ENCODE measurements at regions not wholly inside any gene's neighbourhood (a gene's known extent, or its start where the extent isn't known, plus 50 kb on each side); places are given as distances from the start of the nearest gene placed in this dataset.
"Not testable (repeated sequence)": the region's sequence is repeated elsewhere in the genome, so short reads cannot be mapped to it uniquely, and the experiment has no call there.

GRCh38 chr6:102928109-102928508 is 1534.6 kb downstream of the GRIK2 start:
- TF ChIP-seq CTCF (IDR thresholded peaks at IDR 0.05; ENCODE audit: low read depth, low read length) (no peak), EZH2phosphoT487 (IDR thresholded peaks at IDR 0.05; ENCODE audit: low read depth) (no peak)
- no peak overlapping the region for H3K27ac ChIP-seq (ENCODE audit: low read length)
- no peak overlapping the region for H3K9ac ChIP-seq (ENCODE audit: low read length)
- H3K4me1 ChIP-seq (ENCODE audit: low read length) = no peaks in the 10 kb centered on the region
- no peaks in the 10 kb centered on the region for H4K20me1 ChIP-seq (ENCODE audit: insufficient read depth, low read length)
- H3K36me3 ChIP-seq (replicated peaks; ENCODE audit: low read depth, low read length) = no peaks in the 10 kb centered on the region
- H3K4me2 ChIP-seq (ENCODE audit: low read length) = no peak overlapping the region
- H3K9me3 ChIP-seq (ENCODE audit: insufficient read depth, low read length) = no peaks in the 10 kb centered on the region
- H3K27me3 ChIP-seq (ENCODE audit: low read depth, low read length) = no peaks in the 10 kb centered on the region
- H3K4me3 ChIP-seq (ENCODE audit: low read length) = no peak overlapping the region
- no peak overlapping the region for H2AFZ ChIP-seq (ENCODE audit: low read depth, low read length)
- H3K79me2 ChIP-seq (ENCODE audit: low read length) = no peaks in the 10 kb centered on the region

GRCh38 chr6:102918161-102918560 is 1524.7 kb downstream of the GRIK2 start:
- no peak for TF ChIP-seq EZH2phosphoT487 (IDR thresholded peaks at IDR 0.05; ENCODE audit: low read depth)
- Histone ChIP-seq H3K27me3 (ENCODE audit: low read depth, low read length) (no peaks in the 10 kb centered on the region), H3K9ac (ENCODE audit: low read length) (no peak overlapping the region), H2AFZ (ENCODE audit: low read depth, low read length) (no peak overlapping the region), H3K36me3 (replicated peaks; ENCODE audit: low read depth, low read length) (no peaks in the 10 kb centered on the region), H3K4me3 (ENCODE audit: low read length) (no peak overlapping the region), H3K9me3 (ENCODE audit: insufficient read depth, low read length) (no peaks in the 10 kb centered on the region), H3K27ac (ENCODE audit: low read length) (no peak overlapping the region), H4K20me1 (ENCODE audit: insufficient read depth, low read length) (no peaks in the 10 kb centered on the region), H3K4me1 (ENCODE audit: low read length) (no peaks in the 10 kb centered on the region), H3K79me2 (ENCODE audit: low read length) (no peaks in the 10 kb centered on the region), H3K4me2 (ENCODE audit: low read length) (no peak overlapping the region)

- no peaks in the 10 kb centered on the region for H4K20me1 ChIP-seq (ENCODE audit: insufficient read depth, low read length)
- no peak overlapping the region for H3K27ac ChIP-seq (ENCODE audit: low read length)
- no peak overlapping the region for H3K4me2 ChIP-seq (ENCODE audit: low read length)
- no peaks in the 10 kb centered on the region for H3K27me3 ChIP-seq (ENCODE audit: low read depth, low read length)
- no peaks in the 10 kb centered on the region for H3K36me3 ChIP-seq (replicated peaks; ENCODE audit: low read depth, low read length)
- H3K9me3 ChIP-seq (ENCODE audit: insufficient read depth, low read length) = no peaks in the 10 kb centered on the region
- peaks cover 2% of the 10 kb centered on the region for H3K4me1 ChIP-seq (ENCODE audit: low read length)
- no peak overlapping the region for H2AFZ ChIP-seq (ENCODE audit: low read depth, low read length)
- no peak overlapping the region for H3K4me3 ChIP-seq (ENCODE audit: low read length)
- TF ChIP-seq CTCF (IDR thresholded peaks at IDR 0.05; ENCODE audit: low read depth, low read length) = no peak
- no peaks in the 10 kb centered on the region for H3K79me2 ChIP-seq (ENCODE audit: low read length)
- no peak overlapping the region for H3K9ac ChIP-seq (ENCODE audit: low read length)
These were observed 1518.1 kb downstream of the GRIK2 start for GRCh38 chr6:102911571-102911970.

GRCh38 chr6:102910701-102911139 is 1517.2 kb downstream of the GRIK2 start:
- H4K20me1 ChIP-seq (ENCODE audit: insufficient read depth, low read length); H3K9me3 ChIP-seq (ENCODE audit: insufficient read depth, low read length); H3K27ac ChIP-seq (ENCODE audit: low read length); H3K27me3 ChIP-seq (ENCODE audit: low read depth, low read length); H3K36me3 ChIP-seq (replicated peaks; ENCODE audit: low read depth, low read length); H3K4me2 ChIP-seq (ENCODE audit: low read length); H3K9ac ChIP-seq (ENCODE audit: low read length); H3K4me3 ChIP-seq (ENCODE audit: low read length); H3K79me2 ChIP-seq (ENCODE audit: low read length); H2AFZ ChIP-seq (ENCODE audit: low read depth, low read length): not testable (repeated sequence)
- peaks cover 11% of the 10 kb centered on the region for H3K4me1 ChIP-seq (ENCODE audit: low read length)

GRCh38 chr6:102907181-102907580 is 1513.7 kb downstream of the GRIK2 start:
- Histone ChIP-seq H2AFZ (ENCODE audit: low read depth, low read length) (no peak overlapping the region), H3K9me3 (ENCODE audit: insufficient read depth, low read length) (no peaks in the 10 kb centered on the region)

More at GRCh38 chr6:102907181-102907580, 1513.7 kb downstream of the GRIK2 start:
- Histone ChIP-seq H3K27me3 (ENCODE audit: low read depth, low read length) (no peaks in the 10 kb centered on the region), H3K4me2 (ENCODE audit: low read length) (no peak overlapping the region), H3K4me3 (ENCODE audit: low read length) (no peak overlapping the region), H3K27ac (ENCODE audit: low read length) (no peak overlapping the region), H3K79me2 (ENCODE audit: low read length) (no peaks in the 10 kb centered on the region), H3K9ac (ENCODE audit: low read length) (no peak overlapping the region), H4K20me1 (ENCODE audit: insufficient read depth, low read length) (no peaks in the 10 kb centered on the region), H3K36me3 (replicated peaks; ENCODE audit: low read depth, low read length) (no peaks in the 10 kb centered on the region), H3K4me1 (ENCODE audit: low read length) (peaks cover 13% of the 10 kb centered on the region)
- no peak for TF ChIP-seq EZH2phosphoT487 (IDR thresholded peaks at IDR 0.05; ENCODE audit: low read depth)
- no peak for TF ChIP-seq CTCF (IDR thresholded peaks at IDR 0.05; ENCODE audit: low read depth, low read length)
